T-helper 2 cell (primary cell): ENCODE measurements at regions not wholly inside any gene's neighbourhood (a gene's known extent, or its start where the extent isn't known, plus 50 kb on each side); places are given as distances from the start of the nearest gene placed in this dataset.

Source experiments
- DNase-seq, 5 experiments: peaks; one replicate each; pipeline versions ENCODE4 v3.0.0 to v3.0.0-alpha.2; 2012 to 2022

- no peak for DNase-seq
These were observed 87.1 kb upstream of the HEY2 start for GRCh38 chr6:125662296-125662695.

- DNase-seq: no peak
These were observed 84.1 kb upstream of the HEY2 start for GRCh38 chr6:125665295-125665814.

GRCh38 chr6:125667326-125667725 lies 82.1 kb upstream of the HEY2 start:
- no peak for DNase-seq

- no peak for DNase-seq
These were observed 81.4 kb upstream of the HEY2 start for GRCh38 chr6:125668071-125668470.

- no peak for DNase-seq
These were observed 78.9 kb upstream of the HEY2 start for GRCh38 chr6:125670568-125670967.

- DNase-seq: no peak
These were observed 78.1 kb upstream of the HEY2 start for GRCh38 chr6:125671323-125671722.

- no peak for DNase-seq
These were observed 75.2 kb upstream of the HEY2 start for GRCh38 chr6:125674230-125674629.

- DNase-seq: no peak
These were observed 70.8 kb upstream of the HEY2 start for GRCh38 chr6:125678601-125679000.

GRCh38 chr6:125679128-125679527 lies 70.3 kb upstream of the HEY2 start:
- DNase-seq: no peak

GRCh38 chr6:125679651-125680050 lies 69.8 kb upstream of the HEY2 start:
- DNase-seq: no peak

- no peak for DNase-seq
These were observed 66.5 kb upstream of the HEY2 start for GRCh38 chr6:125682939-125683338.

GRCh38 chr6:125688138-125688537 lies 61.3 kb upstream of the HEY2 start:
- no peak for DNase-seq

GRCh38 chr6:125693480-125693879 lies 56.0 kb upstream of the HEY2 start:
- DNase-seq: no peak

GRCh38 chr6:125699591-125699990 lies 49.8 kb upstream of the HEY2 start:
- no peak for DNase-seq
